Type B pancreatic cell (in vitro differentiated cells): ENCODE measurements at regions not wholly inside any gene's neighbourhood (a gene's known extent, or its start where the extent isn't known, plus 50 kb on each side); places are given as distances from the start of the nearest gene placed in this dataset.

Source experiments
- DNase-seq: peaks from one replicate; pipeline ENCODE4 v3.0.0; 2021; ENCODE audit warnings: mixed read lengths; ENCODE audit not compliant: unreplicated experiment; ENCODE audit errors: extremely low spot score
- H3K27ac Mint-ChIP-seq: 2 replicates; pipeline ENCODE4 v1.8.0; 2021; ENCODE audit warnings: mild to moderate bottlenecking, mixed read lengths
- H3K27me3 Mint-ChIP-seq: 2 replicates; pipeline ENCODE4 v1.8.0; 2021; ENCODE audit warnings: mixed read lengths
- H3K36me3 Mint-ChIP-seq: 2 replicates; pipeline ENCODE4 v1.8.0; 2021; ENCODE audit warnings: mixed read lengths
- H3K4me1 Mint-ChIP-seq: one replicate; pipeline ENCODE4 v1.8.0; 2021; ENCODE audit warnings: mixed read lengths; ENCODE audit not compliant: unreplicated experiment
- H3K4me3 Mint-ChIP-seq: 2 replicates; pipeline ENCODE4 v1.8.0; 2021; ENCODE audit warnings: mild to moderate bottlenecking, mixed read lengths
- H3K9me3 Mint-ChIP-seq: 2 replicates; pipeline ENCODE4 v1.8.0; 2021; ENCODE audit warnings: mixed read lengths
- CTCF ChIP-seq: fragments of 200-600 bp; sonication (generic); conservative IDR thresholded peaks from 2 replicates; pipeline ENCODE4 v1.5.0; 2021; ENCODE audit warnings: antibody characterized with exemption, mild to moderate bottlenecking

DNA sequence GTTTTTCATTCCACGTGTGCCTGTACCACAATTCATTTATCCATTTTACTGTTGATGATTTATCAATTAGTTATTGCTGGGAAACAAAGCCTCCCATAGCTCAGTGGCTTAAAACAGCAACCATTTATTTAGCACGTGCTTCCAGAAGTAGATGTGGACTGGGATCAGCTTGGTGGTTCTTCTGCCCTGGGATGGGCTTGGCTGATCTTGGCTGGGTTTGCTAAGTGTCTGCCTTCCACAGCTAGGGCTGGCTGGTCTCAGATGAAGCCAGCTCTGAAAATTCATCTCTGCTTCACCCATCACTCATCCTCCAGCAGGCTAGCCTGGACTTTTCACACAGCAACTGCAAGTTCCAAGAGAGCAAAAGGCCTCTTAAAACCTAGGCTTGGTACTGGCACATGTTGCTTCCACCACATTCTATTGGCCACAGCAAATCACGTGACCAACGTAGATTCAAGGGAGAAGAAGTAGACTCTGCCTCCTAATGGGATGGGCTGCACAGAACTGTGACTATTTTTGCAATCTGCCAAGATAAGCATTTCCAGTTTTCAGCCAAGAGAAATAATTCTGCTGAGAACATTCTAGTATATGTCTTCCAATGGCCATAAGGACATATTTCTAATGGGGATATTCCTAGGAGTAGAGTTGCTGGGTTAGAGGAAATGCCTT, 124.9 kb downstream of the MN1 start:
- no peaks in the 10 kb centered on the region for H3K36me3 Mint-ChIP-seq
- H3K27me3 Mint-ChIP-seq, result peaks cover 32% of the 10 kb centered on the region
- TF ChIP-seq CTCF, result no peak
- no peak overlapping the region for H3K4me3 Mint-ChIP-seq
- H3K4me1 Mint-ChIP-seq, result peaks cover 47% of the 10 kb centered on the region
- no peak overlapping the region for H3K27ac Mint-ChIP-seq
- H3K9me3 Mint-ChIP-seq, result peaks cover 4% of the 10 kb centered on the region
- no peak for DNase-seq

GRCh38 chr22:27677905-27678458, 123.6 kb downstream of the MN1 start:
- Mint-ChIP-seq H3K27ac (no peak overlapping the region), H3K36me3 (no peaks in the 10 kb centered on the region), H3K27me3 (peaks cover 36% of the 10 kb centered on the region), H3K4me3 (no peak overlapping the region), H3K9me3 (peaks cover 4% of the 10 kb centered on the region), H3K4me1 (peaks cover 49% of the 10 kb centered on the region)
- TF ChIP-seq CTCF, result no peak
- DNase-seq, result no peak

- no peak for DNase-seq
- TF ChIP-seq CTCF, result no peak
- peak overlapping the region; percentile 21 for H3K4me3 Mint-ChIP-seq
- H3K36me3 Mint-ChIP-seq, result no peaks in the 10 kb centered on the region
- H3K27ac Mint-ChIP-seq, result peak overlapping the region; percentile 17
- peaks cover 36% of the 10 kb centered on the region for H3K27me3 Mint-ChIP-seq
- peaks cover 46% of the 10 kb centered on the region for H3K4me1 Mint-ChIP-seq
- H3K9me3 Mint-ChIP-seq, result peaks cover 4% of the 10 kb centered on the region
These were observed 122.4 kb downstream of the MN1 start for GRCh38 chr22:27679176-27679575.

DNA sequence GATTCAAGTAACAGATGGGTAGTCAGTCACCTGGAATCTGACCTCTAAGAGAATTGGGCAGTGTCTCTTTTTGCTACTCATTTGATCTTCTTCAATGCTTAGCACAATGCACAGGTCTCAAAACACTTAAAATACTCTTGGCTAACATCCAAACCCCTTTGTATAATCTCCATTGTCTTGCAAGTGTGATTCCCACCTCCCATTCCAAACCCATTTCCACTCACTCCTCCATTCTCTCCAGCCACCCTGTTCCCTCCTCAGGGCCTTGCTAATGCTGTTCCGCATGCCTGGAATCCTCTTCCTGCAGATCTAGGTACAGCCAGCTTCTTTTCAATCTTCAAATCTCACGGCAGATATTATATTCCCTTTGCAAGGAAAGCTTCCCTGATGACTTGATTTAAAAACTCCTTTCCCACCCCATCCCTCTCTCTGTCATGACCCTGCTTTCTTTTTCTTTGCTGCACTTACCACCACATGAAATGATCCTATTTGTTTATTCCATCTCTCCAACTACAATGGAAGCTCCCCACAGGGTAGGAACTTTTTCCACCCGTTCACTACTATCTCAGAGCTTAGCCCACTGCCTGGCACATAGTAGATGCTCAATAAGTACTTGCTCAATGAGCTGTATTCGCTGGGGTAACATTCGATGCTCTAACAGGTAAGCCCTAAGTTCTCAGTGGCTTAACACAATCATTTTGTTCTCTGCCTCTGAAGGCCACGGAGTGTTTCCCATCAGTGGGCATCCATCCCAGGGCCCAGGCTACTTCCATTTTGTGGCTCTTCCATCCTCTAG, 121.7 kb downstream of the MN1 start:
- Mint-ChIP-seq H3K27me3 (peaks cover 36% of the 10 kb centered on the region), H3K36me3 (no peaks in the 10 kb centered on the region), H3K4me1 (peaks cover 46% of the 10 kb centered on the region), H3K27ac (no peak overlapping the region), H3K9me3 (peaks cover 4% of the 10 kb centered on the region), H3K4me3 (no peak overlapping the region)
- DNase-seq, result no peak
- no peak for TF ChIP-seq CTCF

DNA sequence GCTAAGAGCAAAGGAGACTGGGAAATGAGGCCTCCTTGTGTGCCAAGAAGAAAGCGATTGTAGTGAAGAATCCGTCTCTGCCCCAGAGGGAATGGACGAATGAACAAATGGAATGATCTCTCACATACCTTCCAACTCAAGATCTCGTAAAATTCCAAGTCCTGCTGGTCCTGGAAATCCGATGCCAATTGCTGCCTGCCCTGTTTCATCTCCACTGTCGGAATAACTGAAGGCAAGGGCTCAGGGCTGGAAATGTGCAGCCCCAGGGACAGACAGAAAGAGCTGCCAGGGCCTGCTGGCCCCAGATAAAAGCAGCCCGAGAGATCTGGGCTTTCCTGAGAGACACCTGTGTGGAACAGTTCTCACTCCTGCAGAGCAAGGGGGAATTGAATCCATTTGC, 120.9 kb downstream of the MN1 start:
- H3K9me3 Mint-ChIP-seq, result peaks cover 4% of the 10 kb centered on the region
- peaks cover 46% of the 10 kb centered on the region for H3K4me1 Mint-ChIP-seq
- no peak for TF ChIP-seq CTCF
- H3K36me3 Mint-ChIP-seq, result no peaks in the 10 kb centered on the region
- DNase-seq, result no peak
- H3K27ac Mint-ChIP-seq, result no peak overlapping the region
- H3K27me3 Mint-ChIP-seq, result peaks cover 36% of the 10 kb centered on the region
- no peak overlapping the region for H3K4me3 Mint-ChIP-seq
